ENCODE measurements at regions not wholly inside any gene's neighbourhood (a gene's known extent, or its start where the extent isn't known, plus 50 kb on each side); places are given as distances from the start of the nearest gene placed in this dataset.
A peak's percentile ranks its signal among the peaks of the same experiment; 100 is the strongest.

DNA sequence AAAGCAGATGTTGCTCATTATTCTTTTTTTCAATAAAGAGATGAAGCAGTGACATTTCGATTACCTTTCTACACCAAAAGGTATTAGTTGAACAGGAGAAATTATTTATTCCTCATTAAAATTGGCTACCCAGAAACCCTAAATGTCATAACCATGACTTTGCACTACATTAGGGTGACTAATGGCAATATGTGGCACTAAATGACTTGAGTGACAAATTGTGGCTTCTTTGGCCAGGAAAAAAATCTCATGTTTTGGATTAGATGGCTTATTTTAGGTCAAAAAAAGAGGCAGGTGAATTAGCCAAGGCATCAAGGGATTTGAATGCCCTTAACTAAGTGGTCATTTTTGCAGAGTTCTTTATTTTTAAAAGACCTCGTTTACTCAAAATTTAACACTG lies 353.9 kb downstream of the NDFIP2 start:
- Histone ChIP-seq H3K36me3 (no peaks in the 10 kb centered on the region), H3K4me3 (no peak overlapping the region), H3K9me3 (no peaks in the 10 kb centered on the region), H3K27me3 (no peaks in the 10 kb centered on the region), H3K4me1 (no peaks in the 10 kb centered on the region), H3K27ac (no peak overlapping the region)
- intact Hi-C loops (cut with DNase I; ENCODE audit: low total_unique reads) = no loop called here
- TF ChIP-seq, protein P1, sequence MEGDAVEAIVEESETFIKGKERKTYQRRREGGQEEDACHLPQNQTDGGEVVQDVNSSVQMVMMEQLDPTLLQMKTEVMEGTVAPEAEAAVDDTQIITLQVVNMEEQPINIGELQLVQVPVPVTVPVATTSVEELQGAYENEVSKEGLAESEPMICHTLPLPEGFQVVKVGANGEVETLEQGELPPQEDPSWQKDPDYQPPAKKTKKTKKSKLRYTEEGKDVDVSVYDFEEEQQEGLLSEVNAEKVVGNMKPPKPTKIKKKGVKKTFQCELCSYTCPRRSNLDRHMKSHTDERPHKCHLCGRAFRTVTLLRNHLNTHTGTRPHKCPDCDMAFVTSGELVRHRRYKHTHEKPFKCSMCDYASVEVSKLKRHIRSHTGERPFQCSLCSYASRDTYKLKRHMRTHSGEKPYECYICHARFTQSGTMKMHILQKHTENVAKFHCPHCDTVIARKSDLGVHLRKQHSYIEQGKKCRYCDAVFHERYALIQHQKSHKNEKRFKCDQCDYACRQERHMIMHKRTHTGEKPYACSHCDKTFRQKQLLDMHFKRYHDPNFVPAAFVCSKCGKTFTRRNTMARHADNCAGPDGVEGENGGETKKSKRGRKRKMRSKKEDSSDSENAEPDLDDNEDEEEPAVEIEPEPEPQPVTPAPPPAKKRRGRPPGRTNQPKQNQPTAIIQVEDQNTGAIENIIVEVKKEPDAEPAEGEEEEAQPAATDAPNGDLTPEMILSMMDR (IDR thresholded peaks at IDR 0.05) = no peak
- TF ChIP-seq POLR2AphosphoS5 (IDR thresholded peaks at IDR 0.05) (no peak), POLR2A (IDR thresholded peaks at IDR 0.05) (no peak)
- DNase-seq (ENCODE audit: low spot score in 2 of 2) = no peak

DNA sequence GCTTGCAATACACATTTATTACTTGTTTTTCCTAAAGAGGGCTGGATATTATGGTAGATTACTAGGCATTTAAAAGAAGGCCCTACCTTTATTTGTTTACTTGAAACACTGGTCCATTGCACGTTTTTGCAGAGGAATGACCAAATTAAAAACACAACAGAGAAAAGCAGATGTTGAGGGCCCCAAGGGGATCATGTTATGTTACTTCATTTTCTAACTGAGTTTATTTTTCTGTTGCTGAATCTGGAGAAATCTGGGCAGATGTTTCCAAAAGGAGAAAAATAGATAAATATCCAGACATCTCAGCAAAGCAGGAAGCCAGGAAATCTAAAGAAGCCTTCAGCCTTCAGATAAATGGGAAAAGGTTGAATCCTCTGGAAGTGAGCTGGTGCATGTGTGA lies 353.0 kb downstream of the NDFIP2 start:
- H3K27me3 ChIP-seq = no peaks in the 10 kb centered on the region
- DNase-seq (ENCODE audit: low spot score in 2 of 2) = no peak
- intact Hi-C loops (cut with DNase I; ENCODE audit: low total_unique reads) = no loop called here
- no peaks in the 10 kb centered on the region for H3K36me3 ChIP-seq
- no peak overlapping the region for H3K4me3 ChIP-seq
- no peaks in the 10 kb centered on the region for H3K9me3 ChIP-seq
- no peaks in the 10 kb centered on the region for H3K4me1 ChIP-seq
- peak overlapping the region; percentile 31 to 59 for H3K27ac ChIP-seq
- TF ChIP-seq POLR2A (IDR thresholded peaks at IDR 0.05) (no peak), POLR2AphosphoS5 (IDR thresholded peaks at IDR 0.05) (no peak)
- TF ChIP-seq, protein P1 (IDR thresholded peaks at IDR 0.05) = no peak

DNA sequence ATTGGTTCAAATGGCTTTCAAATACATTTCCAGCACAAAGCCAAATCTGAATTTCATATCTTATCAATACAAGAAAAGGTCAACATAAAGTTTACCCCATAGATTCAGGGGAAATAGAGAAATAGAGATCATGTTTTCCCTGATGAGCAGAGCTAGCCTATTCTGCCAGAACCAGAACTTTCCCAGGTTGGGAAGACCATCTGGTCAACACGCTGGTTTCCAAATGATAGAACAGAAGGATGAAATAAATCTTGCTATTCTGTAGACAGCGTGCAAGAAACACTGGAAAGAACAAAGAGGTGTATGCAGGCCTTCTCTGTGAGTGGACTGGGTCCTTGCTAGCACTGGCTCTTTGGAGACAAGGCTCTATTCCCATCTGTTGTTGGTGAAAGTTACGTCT lies 350.6 kb downstream of the NDFIP2 start:
- TF ChIP-seq POLR2AphosphoS5 (IDR thresholded peaks at IDR 0.05) (no peak), POLR2A (IDR thresholded peaks at IDR 0.05) (no peak)
- TF ChIP-seq, protein P1 (IDR thresholded peaks at IDR 0.05) = no peak
- Histone ChIP-seq H3K4me1 (no peaks in the 10 kb centered on the region), H3K27ac (no peak overlapping the region), H3K27me3 (no peaks in the 10 kb centered on the region), H3K9me3 (no peaks in the 10 kb centered on the region), H3K4me3 (no peak overlapping the region), H3K36me3 (no peaks in the 10 kb centered on the region)
- no peak for DNase-seq (ENCODE audit: low spot score in 2 of 2)
- intact Hi-C loops (cut with DNase I; ENCODE audit: low total_unique reads) = no loop called here

DNA sequence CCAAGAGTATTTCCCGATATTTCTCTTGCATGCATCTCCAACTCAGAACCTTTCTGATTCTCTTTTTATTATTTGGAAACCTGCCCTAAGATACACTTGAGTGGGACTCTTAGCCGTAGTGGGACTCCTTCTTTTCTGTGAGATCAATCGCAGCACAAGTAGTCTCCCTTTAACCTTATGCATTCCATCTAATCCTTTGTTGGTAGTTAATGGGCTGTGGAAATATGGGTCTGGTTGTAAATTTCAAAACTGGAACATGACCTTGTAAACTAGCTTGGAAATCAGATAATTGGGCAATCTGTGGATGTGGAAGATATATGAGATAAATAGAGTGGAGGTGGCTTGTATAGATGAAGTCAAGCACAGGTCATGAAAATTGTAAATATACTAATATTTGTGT lies 350.0 kb downstream of the NDFIP2 start:
- Histone ChIP-seq H3K9me3 (no peaks in the 10 kb centered on the region), H3K27me3 (no peaks in the 10 kb centered on the region), H3K36me3 (no peaks in the 10 kb centered on the region)

DNA sequence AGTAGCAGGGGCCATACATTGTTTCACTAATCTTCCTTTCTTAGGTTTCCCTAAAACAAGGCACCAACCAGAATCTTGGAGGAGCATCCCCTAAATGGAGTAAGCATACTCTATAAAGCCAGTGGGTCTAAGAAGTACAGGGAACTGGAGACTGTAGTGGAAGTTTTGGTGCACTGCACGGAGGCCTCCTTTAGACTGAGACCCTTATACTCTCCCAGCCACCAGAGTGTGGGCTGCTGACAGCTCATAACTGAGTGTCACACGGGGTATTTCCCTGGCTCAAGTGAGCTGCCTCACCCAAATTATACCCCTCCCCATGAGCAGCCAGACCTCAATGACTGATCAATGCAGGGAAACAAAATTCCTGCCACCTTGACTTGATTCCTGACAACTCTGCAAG lies 349.5 kb downstream of the NDFIP2 start:
- no peaks in the 10 kb centered on the region for H3K36me3 ChIP-seq
- DNase-seq (ENCODE audit: low spot score in 2 of 2) = no peak
- no peaks in the 10 kb centered on the region for H3K4me1 ChIP-seq
- H3K27ac ChIP-seq = no peak overlapping the region
- intact Hi-C loops (cut with DNase I; ENCODE audit: low total_unique reads) = no loop called here
- no peaks in the 10 kb centered on the region for H3K9me3 ChIP-seq
- H3K27me3 ChIP-seq = no peaks in the 10 kb centered on the region
- H3K4me3 ChIP-seq = no peak overlapping the region
- TF ChIP-seq POLR2A (IDR thresholded peaks at IDR 0.05) = no peak

More for the DNA sequence above, 350.0 kb downstream of the NDFIP2 start:
- H3K27ac ChIP-seq = no peak overlapping the region
- intact Hi-C loops (cut with DNase I; ENCODE audit: low total_unique reads) = no loop called here
- no peak for DNase-seq (ENCODE audit: low spot score in 2 of 2)
- H3K4me3 ChIP-seq = no peak overlapping the region
- no peaks in the 10 kb centered on the region for H3K4me1 ChIP-seq
- TF ChIP-seq POLR2AphosphoS5 (IDR thresholded peaks at IDR 0.05) (no peak), POLR2A (IDR thresholded peaks at IDR 0.05) (no peak)
- TF ChIP-seq, protein P1 (IDR thresholded peaks at IDR 0.05) = no peak

DNA sequence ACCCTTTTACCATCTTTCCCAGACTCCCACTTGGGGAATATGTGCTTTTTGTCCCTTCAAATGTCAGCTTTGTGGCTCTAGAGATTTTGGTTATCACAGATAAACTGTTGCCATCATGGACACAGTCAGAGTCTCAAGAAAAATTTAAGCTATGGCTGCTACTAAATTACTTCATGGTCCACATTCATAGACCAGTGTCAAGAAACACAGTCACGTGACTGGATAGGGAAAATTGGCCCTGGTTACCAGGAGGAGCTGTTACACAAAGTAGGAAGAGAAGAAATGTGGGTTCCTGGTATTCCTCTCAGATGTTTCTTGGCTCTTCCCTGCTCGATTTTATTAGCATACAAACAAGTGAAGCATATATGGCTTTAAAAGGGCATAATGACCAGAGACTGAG lies 348.9 kb downstream of the NDFIP2 start:
- intact Hi-C loops (cut with DNase I; ENCODE audit: low total_unique reads) = no loop called here
- Histone ChIP-seq H3K27ac (no peak overlapping the region), H3K4me1 (no peaks in the 10 kb centered on the region), H3K9me3 (no peaks in the 10 kb centered on the region), H3K36me3 (no peaks in the 10 kb centered on the region), H3K4me3 (no peak overlapping the region), H3K27me3 (no peaks in the 10 kb centered on the region)
- DNase-seq (ENCODE audit: low spot score in 2 of 2) = no peak
- TF ChIP-seq POLR2AphosphoS5 (IDR thresholded peaks at IDR 0.05) (no peak), POLR2A (IDR thresholded peaks at IDR 0.05) (no peak)
- TF ChIP-seq, protein P1 (IDR thresholded peaks at IDR 0.05) = no peak

Measured in breast epithelium (tissue), 4 donors.